NCI-H82 treated with DMSO at 0.1 percent for 48 hours (cell line): ENCODE measurements at regions not wholly inside any gene's neighbourhood (a gene's known extent, or its start where the extent isn't known, plus 50 kb on each side); places are given as distances from the start of the nearest gene placed in this dataset.

Source experiments
- DNase-seq: peaks from one replicate; lab custom pipeline; 2025; ENCODE audit not compliant: unreplicated experiment; lab: John Stamatoyannopoulos, UW

GRCh38 chr4:73001885-73002284 lies 67.6 kb downstream of the COX18 start:
- DNase-seq = no peak

DNA sequence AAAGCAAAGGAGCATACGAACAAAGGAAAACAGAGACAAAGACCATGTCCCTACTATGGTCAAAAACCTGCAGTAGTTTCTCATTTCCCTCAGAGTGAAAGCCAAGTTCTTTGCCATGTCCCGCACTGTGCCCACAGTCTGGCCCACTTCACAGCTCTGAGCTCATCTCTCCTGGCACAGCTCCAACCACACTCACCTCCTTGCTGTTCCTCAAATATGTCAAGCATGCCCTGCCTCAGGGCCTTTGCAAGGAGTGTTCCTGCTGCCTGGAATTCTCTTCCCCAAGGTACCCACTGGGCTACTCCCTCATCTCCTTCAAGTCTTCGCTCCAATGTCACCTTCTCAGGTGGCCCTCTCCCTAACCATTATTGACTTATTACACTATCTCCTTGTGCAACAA lies 72.1 kb downstream of the COX18 start:
- DNase-seq = no peak

GRCh38 chr4:72994670-72995069 lies 74.8 kb downstream of the COX18 start:
- DNase-seq = no peak

GRCh38 chr4:72993876-72994275 lies 75.6 kb downstream of the COX18 start:
- DNase-seq = no peak

- no peak for DNase-seq
Measured at GRCh38 chr4:72991873-72992272, 77.6 kb downstream of the COX18 start.

GRCh38 chr4:72987741-72988729 lies 81.5 kb downstream of the COX18 start:
- no peak for DNase-seq

GRCh38 chr4:72984351-72984750 lies 85.2 kb downstream of the COX18 start:
- no peak for DNase-seq

- DNase-seq = no peak
Measured at GRCh38 chr4:72983709-72984108, 85.8 kb downstream of the COX18 start.

DNA sequence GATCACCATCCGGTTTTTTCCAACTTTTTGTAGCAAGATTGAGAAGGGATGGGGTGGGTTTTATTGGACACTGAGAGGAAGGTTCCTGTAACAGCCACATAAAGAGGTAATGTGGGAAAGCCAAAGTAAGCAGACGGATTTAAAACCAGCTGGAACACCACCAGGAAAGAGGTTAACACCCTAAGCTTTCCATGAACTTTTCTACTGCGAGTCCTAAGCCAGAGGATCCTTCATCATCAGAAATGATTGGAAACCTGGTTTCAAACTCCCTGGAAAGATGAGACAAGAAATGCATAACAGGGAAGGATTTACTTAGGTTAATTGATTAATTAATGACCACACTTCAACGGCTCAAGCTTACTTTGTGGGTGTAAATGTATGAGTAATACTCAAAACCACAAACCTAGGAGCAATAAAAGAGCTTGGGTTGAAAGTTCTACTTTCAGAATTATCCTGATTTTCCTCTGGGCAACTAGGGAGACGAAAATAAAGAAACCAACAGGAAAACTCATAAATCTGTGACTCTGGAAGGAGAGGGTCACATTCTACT lies 91.5 kb downstream of the COX18 start:
- DNase-seq = no peak

GRCh38 chr4:72975488-72975784 lies 94.1 kb downstream of the COX18 start:
- no peak for DNase-seq

DNA sequence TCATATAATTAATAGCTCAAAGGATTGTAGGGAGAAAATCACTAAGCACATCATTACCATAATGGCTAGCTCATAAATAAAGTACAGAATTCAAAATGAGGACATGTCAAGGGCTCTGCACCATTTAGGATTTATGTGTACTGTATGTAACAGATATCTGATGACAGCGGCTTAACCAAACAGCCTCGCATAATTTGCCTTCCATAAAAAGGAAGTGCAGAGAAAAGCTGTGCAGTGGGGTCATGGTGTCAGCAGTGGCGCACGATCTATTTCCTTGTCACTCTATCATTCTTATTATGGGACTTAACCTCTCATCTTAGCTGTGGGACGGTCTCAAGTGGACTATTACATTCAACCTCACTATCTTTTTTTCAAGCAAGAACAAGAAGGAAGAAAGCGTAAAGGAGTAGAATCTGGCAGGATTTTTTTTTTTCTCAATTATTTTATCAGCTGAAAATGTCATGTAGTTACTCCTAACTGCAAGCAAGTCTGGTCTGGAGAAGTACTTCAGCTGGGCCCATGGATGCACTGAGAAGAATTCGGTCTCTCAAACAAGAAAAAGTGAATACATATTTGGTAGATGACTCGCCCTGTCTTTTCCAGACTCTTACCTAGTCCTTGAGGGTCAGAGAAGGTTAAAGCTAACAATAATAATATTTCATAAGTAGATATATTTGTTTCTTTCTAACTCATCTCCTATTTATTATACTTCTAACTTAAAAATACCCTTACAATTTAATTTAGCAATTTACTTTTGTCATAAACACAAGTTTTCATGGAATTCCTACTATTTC lies 94.6 kb downstream of the COX18 start:
- DNase-seq = no peak

DNA sequence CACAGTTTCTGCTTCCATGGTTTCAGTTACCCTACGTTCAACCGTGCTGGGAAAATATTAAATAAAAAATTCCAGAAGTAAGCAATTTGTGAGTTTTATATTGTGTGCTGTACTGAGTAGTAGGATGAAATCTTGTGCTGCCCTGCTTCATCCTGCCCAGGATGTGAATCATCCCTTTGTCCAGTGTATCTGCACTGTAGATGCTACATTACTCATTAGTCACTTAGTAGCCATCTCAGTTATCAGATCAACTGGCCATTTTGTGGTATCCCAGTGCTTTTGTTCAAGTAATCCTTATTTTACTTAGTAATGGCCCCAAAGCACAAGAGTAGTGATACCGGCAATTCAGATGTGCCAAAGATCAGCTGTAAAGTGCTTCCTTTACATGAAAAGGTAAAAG lies 97.9 kb downstream of the COX18 start:
- DNase-seq = no peak

GRCh38 chr4:72970756-72971155 lies 98.8 kb downstream of the COX18 start:
- DNase-seq = no peak

- DNase-seq = no peak
Measured at GRCh38 chr4:72969976-72970375, 99.5 kb downstream of the COX18 start.

DNA sequence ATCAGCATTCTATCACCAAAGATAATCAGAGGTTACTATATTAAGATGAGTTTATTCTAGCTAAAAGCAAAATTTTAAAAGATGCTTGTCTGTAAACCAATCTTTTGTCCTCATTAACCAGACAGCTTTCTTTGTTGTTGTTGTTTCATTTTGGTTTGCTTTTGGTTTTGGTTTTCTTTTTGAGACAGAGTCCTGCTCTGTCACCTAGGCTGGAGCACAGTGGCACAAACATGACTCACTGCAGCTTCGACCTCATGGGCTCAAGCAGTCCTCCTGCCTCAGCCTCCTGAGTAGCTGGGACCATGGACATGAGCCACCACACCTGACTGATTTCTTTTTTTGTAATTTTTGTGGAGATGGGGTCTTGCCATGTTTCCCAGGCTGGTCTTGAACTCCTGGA lies 102.9 kb downstream of the COX18 start:
- no peak for DNase-seq

DNA sequence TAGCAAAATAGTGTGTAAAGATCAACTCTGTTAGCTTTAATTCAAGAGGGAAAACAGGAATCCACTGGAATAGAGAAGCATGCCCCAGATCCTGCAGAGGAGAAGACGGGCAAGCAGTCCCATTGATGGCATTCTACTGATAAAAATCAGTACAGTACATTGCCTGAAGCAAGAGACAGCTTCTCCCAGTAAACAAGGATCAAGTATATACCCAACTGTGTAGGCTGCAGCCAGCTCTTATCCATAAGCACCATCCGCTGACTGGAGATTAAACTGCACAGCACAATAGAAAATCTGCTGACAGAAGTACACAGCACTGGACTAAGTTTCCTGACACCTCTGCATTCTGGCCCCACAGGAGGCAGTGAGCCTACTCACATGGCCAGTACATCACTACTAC lies 110.1 kb downstream of the COX18 start:
- no peak for DNase-seq

- DNase-seq = no peak
Measured at GRCh38 chr4:72954811-72955210, 114.7 kb downstream of the COX18 start.

DNA sequence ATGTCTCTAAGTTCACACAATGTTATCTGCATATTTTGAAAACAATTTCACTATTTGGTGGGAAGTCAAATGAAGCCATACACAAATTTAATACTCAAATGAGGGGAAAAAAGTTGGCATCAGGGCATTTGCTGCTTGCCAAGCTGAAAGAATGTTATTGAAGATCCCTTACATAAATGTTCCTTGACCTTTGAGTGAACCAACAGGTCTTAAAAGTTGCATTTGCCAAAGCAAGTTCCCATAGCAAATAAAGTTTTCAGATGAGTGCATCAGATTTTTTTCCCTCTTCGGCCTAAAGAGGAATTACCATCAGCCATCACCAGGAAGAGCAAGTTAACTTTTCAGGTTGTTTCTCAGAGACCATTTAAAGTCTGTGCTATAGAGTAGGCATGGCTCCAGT lies 115.9 kb downstream of the COX18 start:
- no peak for DNase-seq

- no peak for DNase-seq
Measured at GRCh38 chr4:72951628-72952027, 117.9 kb downstream of the COX18 start.

GRCh38 chr4:72951147-72951546 lies 118.4 kb downstream of the COX18 start:
- no peak for DNase-seq

DNA sequence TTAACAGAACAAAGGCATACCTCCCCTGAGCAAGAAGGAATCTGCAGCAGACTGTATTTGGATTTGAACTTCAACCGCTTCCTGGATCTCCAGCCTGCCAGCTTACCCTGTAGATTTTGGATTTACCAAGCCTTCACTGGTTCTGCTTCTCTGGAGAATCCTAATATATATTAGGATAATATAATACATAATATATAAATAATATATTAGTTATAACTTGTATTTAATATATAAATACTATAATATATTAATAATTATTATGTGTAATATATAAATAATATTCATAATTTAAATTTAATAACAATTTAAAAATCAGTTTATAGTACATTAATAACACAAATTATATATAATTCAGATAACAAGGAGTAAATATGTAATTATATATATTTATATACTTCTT lies 121.4 kb downstream of the COX18 start:
- no peak for DNase-seq

DNA sequence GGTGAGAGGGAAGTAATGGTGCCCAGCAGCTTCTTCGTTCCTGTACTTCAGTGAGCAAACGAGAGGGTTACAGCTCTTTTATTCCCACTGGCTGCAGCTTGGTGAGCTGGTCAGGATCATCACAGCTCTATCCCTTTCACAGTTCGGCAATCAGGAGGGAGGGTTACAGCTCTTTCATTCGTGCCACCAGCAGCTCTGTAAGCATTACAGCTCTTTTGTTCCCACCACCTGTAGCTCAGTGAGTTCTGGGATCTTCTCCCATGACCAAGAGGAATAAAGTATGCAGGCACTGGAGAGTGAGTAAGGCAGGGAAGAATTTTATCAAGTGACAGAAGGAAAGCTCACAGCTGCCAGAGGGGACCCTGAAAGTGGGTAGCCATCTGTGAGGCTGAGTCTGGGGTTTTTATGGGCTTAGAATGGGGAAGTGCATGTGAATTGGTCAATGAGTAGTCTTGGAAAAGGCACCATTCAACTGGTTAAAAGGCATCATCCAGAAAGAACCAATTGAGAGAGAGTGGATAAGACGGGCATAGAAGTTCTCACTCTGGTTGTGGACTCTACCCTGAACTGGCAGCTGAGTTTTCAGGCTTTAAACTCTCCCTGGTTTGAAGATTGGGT lies 123.7 kb downstream of the COX18 start:
- no peak for DNase-seq
